GM18502 (cell line): ENCODE measurements at regions not wholly inside any gene's neighbourhood (a gene's known extent, or its start where the extent isn't known, plus 50 kb on each side); places are given as distances from the start of the nearest gene placed in this dataset.

ENCODE experiments used
- ATAC-seq: cut with Tn5 transposase; IDR thresholded peaks from one replicate; pipeline ENCODE4 v1.9.1; 2021; ENCODE audit warnings: mild to moderate bottlenecking; ENCODE audit not compliant: unreplicated experiment, poor library complexity

DNA sequence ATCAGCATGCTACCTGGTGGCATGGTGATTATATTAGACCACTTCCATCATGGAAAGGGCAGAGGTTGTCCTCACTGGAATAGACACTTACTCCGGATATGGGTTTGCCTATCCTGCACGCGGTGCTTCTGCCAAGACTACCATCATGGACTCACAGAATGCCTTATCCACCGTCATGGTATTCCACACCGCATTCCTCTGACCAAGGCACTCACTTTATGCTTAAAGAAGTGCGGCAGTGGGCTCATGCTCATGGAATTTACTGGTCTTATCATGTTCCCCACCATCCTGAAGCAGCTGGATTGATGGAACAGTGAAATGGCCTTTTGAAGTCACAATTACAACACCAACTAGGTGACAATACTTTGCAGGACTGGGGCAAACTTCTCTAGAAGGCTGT, 109.2 kb upstream of the DRD2 start:
- no peak for ATAC-seq

DNA sequence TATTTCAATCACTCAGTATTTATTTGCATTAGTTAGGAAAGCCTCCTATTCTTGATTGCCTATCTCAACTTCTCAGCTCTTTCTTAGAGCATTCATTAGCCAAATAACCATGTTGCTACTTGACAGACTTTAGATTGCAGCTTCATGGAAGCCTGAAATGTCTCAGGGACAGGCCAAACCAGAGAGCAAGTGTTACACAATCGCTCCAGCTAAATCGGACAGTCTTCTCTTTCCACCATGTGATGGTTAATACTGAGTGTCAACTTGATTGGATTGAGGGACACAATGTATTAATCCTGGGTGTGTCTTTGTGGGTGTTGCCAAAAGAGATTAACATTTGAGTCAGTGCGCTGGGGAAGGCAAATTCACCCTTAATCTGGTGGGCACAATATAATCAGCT, 106.5 kb upstream of the DRD2 start:
- no peak for ATAC-seq

DNA sequence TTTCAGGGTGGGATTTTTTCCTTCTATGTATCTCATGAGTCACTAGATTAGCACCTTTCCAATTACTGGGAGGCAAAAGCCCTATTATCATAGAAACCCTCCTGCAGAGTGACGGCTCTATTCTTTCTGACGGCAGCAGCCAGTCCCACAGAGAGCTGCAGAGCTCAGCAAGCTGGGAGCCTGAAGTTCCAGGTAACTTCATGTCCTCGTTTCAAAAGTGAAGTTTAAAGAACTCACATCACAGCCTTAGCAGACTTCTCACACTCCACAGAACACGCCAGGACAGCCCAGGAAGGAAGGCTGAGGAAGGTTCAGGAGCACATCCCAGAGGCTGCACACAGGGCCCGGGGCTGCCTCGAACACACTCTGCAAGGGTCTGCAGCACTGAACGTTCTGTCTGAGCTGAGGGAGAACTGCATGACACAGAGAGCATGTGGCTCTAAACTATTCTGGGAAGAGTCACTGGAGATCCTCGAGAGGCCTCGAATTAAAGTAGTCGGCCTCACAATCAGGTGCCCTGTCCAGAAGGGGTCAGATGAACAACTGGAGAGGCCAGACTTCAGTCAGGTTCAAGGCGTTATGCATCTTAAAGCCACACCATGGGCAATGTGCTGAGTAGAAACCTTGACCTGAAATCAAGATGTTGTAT, 104.2 kb upstream of the DRD2 start:
- no peak for ATAC-seq

DNA sequence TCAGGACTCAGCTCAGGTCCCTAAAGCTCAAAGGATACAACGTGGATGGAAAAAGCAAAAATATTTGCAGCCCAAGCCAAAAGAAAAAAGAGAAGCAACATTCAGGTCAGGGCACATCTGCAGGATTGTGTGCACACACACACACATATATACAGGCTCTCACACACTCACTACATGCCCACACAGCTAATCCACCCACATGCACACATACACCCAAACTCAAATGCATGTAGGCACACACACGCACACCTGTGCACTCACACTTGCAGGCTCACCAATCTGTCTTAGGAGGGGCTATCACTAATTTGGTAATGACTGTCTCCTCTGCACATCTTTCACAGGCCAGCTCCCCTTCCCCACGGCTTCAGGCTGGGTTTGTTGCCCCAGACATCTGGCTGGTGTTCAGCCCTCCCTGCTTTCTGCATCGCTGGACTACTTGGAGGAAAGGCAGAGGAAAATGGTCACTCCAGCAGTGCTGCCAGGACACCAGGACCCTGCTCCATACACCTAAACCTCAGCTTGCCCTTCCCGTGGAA, 103.6 kb upstream of the DRD2 start:
- no peak for ATAC-seq

DNA sequence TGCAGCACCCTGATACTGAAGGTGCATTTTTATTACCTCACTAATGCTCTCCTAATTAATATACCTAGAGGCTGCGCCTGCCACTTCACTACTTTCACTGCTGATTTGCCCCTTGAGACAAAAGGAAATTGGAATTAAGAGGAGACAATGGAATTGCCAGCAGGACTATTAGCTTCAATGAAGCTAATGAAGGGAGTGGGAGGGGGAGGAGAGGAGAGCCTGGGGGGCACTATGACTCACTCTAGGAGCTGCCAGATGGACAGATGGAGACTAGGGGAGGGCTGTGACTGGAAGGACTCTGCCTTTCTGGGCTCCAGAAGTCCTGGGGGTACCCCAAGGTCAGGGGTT, 102.8 kb upstream of the DRD2 start:
- ATAC-seq, result no peak

DNA sequence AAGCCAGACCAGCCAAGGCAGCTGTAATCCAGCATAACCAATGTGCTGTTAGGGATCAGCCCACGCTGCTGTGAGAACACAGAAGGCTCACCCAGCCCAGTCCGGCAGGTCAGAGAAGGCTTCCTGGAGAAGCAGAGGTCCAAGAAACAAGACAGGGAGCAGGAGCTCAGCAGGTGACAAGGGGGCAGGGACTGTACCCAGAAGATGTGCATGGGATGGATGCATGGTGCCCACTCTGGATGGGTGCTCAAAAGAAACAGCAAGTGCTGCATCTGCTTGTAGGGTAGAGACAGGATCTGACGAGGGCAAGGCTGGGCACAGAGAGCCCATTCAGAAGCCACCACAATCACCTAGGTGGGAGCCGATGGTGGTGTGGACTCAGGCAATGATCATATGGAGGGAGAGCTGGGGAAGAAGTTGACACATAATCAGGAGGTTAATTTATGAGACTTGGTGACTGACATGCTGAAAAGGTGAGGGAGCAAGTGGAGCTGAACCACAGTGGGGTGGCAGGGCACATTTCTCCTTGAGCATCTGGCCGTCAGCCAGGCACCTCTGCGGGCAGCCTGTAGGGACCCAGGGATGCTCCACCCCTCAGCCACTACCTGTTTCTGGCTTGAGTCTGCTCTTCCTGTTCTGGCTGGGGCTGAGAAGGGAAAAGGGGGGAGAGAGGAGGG, 102.3 kb upstream of the DRD2 start:
- no peak for ATAC-seq

DNA sequence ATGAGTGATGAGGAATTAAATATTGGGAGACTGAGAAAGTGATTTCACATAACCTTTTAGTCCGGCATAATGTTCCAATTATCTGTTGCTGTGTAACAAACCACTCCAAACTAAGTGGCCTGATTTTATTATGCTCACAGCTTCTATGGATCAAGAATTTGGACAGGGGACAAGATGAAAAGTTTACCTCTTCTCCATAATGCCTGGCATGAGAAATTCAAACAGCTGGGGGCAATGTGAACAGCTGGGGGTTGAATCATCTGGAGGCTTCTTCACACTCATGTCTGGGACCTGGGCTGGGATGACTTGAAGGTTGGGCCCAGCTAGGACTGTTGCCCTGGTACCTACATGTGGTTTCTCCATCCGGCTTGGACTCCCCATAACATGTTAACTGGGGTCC, 99.4 kb upstream of the DRD2 start:
- no peak for ATAC-seq

DNA sequence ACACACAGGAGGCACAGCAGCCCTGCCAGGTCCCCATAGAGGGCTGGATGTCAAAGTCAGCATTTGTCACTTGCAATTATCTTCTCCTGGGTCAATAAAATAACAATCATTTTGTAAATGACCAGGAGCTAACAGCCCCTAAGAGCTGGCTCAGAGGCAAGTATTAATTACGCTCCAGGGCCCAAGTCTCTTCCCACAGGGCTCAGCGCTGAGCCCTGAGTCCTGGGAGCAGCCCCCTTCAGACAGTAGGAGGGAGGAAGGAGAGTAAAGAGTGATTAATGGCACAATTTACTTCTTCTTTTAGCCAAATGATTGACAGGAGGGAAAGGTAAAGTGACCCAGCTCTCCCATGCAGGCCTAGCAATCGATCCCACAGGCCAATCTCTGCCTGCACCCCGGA, 99.0 kb upstream of the DRD2 start:
- no peak for ATAC-seq

DNA sequence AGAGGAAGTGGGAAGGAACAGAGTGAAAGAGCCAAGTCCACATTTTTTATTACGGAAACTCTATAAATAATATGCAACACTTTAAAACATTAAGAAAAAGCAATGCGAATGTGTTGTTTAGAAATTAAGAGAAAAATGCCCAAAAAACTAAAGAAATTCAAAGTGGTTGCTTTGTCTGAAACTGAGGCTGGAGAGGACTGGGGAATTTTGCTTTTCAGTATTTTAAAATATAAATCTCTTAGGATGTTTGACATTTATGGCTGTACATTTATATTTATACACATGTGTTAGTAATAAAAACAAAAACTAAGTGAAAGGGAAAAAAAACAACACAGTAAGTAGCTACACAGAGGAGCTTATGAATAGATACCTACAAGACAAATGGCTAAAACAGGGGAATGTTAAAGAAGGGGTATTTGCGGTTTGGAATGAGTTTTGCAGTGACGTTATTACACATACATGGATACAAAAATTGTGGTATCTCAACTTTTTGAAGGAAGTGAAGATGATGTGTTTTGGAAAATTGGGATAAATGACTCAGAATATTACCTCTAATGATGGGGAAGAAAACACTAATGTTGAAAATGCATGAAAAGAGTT, 97.0 kb upstream of the DRD2 start:
- ATAC-seq, result no peak

DNA sequence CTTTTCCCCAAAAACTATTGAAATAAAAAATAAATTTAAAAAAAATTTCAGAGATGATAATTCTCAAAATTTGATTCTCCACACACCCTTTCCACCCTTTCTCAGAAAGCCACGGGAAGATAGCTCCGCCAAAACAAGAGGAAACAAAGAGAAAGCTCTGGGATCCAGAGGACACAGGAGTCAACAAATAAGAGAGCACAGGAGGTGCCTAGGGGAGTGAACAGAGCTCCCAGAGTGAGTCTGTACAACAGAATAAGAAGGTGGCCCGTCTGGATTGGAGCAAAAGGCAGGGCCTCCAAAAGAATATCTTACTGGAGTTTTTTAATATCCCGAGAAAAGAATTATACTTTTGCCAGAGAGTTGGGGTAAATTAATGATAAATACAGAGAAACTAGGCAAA, 96.3 kb upstream of the DRD2 start:
- no peak for ATAC-seq

DNA sequence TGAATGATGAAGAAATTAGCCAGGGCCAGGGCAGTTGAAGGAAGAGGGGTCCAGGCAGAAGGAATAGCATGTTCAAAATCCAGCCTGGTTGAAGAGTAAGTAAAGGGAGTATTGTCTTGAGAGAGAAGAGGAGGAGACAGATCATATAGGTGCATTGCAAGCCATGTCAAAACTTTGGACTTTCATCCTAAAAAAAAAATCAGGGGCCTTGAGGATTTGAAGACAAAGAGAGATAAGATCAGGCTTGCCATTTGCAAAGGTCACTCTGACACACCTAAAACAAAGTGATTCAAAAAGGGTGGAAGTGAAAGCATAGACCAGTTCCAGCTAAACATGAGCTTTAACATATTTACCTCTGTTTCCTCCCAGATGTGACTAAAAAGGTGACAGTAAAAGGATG, 95.7 kb upstream of the DRD2 start:
- no peak for ATAC-seq

DNA sequence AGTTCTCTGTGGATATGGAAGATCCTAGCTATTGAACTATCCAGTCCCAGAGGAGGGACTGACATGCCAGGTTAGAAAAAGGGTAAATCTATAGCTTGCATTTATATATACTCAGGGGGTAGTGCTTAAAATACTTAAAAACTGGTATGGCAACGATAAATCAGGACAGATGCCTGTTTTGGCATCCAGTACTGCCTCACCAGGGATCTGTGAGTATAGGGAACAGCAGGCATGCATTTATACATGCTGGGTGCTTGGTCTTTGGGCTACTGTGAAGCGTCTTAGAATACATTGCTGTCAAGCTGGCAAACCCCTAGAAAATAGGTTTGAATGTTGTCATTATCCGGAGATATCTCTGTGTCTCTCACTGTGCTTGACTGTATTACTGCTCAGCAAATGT, 94.2 kb upstream of the DRD2 start:
- ATAC-seq, result no peak

DNA sequence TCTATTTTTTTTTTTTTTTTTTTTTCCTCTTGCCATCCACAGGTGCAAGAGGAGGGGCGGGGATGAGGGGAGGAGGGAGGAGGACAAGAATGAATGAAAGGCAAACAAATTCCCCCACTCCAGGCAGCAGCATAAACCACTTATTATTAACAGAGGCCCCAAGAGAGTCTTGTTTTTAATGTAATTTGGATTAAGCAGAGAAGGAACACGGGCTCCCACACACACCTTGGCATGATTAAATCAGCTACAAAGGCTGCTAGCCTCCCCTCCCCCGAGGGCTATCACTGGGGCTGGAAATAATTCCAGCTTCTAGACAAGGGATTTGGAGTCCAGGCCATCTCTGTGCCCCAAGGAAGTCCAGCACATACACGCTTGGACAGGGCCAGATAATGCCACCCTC, 93.4 kb upstream of the DRD2 start:
- ATAC-seq, result no peak

DNA sequence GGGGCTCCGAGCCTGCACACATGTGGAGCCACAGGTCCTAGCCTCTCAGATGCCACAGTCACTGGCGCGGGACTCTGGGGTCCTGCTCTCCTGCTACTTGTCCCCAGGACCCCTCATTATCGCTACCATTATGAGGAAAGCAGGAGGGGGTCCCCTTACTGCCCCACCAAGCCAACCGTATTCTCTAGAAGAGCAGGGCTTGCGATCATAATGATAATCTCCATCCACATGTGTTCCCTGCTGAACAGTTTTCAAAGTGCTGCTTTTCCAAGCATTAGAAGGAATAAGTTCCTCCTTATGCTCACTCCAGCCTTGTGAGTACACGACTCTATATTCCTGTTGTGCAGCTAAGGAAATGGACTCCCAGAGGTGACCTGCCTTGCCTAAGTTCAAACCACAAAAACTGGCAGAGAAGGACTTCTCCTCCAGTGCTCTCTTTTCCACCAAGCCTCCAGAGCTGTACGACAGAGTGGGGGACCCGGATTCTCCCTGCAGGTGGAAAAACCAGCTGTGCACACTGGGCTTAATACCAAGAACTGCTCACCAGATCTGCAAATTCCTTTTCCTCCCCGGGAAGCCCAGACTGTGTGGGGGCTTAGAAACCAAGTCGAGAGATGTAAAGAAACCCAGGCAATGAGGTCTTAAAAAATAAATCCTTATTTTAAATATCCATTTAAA, 92.8 kb upstream of the DRD2 start:
- ATAC-seq, result no peak

DNA sequence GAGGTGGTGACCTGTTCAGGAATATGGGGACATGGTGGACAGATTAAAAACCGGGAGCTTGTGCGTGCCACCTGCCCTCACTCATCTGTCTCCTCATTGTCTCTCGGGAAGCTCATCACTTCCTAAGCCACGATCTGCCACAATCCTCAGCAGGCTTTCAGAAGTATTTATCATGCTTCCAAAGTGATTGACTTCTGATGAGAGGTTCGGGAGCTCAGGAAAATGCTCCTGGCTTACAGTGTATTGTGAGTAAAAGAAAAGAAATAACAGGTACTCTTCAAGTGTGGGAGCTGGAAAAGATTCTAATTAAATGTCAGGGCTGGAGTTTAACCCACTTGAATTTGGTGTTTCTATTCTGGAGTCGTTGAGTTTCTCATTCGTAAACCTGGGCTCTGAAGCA, 91.9 kb upstream of the DRD2 start:
- ATAC-seq, result no peak

DNA sequence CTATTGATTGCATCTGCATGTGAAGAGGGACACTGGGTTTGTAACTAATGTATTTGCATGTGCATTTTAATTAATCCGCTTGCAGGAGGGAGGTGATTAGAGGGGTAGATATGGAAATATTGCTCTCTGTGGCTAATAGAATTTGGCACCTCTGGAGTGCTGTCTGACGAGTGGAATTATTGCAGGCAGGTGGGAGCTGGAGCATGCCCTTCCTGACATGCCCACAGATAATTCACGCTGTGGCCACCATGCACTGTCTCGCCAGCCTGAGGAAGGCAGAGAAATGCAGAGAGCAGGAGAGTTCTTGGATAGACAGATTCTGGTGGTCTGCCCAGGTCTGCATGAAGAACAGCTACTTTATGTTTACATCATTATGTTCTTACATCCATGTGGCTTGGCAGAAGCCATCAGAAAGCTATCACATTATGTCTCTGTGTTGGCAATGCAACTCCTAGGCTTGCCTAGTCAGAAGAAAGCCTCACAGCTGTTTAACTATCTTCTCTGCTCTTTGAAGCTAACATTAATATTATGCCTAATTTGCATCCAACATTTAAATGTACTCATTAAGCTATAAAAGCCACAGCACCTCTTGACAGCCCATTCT, 89.4 kb upstream of the DRD2 start:
- ATAC-seq, result no peak

DNA sequence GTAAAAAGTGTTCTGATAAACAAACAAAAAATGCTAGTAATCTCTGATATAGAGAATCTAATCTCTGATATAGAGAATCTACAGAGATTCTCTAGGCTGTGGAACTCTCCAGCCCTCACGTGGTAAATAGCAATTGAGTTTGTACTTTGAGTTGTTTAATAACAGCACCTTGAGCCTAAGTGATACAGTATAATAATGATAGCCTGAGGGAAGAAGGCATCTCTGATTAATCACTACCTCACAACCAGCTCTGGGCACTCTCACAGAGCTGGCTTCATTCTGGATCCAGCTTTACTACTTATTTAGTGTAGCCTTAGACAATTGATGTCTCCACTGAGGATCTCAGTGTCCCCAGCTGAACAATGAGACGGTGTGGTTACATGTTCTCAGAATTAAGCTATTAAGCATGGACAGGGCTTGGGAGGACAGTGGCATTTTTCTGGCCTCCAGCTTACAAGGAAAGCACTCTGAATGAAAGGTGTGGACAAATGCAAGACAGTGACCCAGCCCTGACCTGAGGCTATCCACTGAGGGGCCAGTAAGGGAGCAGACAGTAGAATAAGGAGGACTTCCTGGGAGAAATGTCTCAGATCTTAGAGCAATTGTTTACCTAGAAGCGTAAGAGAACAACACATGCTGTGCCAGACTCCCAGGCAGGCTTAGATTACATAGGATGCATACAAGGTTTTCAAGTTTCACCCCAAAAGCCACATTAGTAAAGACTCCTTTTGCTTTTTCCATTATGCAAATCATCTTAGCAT, 88.7 kb upstream of the DRD2 start:
- ATAC-seq, result no peak

DNA sequence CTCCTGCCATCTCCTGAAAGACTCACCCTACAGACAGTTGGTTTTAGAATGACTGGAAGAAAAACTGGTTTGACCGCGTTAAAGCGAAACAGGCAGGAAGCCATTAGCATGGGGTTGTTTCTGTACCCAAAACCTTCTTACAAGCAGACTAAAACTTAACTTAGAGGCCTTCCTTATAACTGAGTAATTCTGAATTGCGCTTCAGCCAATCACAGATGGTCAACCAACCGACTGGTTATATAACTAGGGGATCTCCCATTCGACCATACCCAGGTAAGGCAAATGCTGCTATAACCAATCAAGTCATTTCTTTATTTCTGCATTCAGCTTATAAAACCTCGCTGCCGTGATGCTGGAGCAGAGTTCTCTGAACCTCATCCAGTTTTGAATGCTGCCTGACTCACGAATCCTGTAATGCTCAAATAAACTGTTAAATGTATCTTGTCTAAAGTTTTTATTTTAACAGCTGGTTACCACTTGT, 87.8 kb upstream of the DRD2 start:
- ATAC-seq, result no peak

DNA sequence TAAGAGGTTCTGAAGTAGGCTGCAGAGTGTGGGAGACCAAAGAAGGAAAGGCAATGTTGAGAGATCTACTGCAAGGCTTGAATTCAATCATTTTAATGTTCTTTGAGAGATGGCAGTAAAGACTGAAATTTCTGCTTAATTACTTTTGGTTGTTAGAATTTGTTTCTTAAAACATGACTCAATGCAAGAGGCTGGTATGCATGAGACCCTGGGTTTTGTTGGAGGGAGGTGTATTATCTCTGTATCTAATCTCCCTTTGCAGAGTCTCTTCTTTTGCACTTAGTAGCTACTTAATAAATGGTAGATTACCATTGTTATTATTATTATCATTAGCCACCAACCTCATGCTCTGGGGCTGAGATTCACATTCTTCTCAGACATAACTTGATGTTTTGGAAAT, 87.4 kb upstream of the DRD2 start:
- ATAC-seq, result no peak

DNA sequence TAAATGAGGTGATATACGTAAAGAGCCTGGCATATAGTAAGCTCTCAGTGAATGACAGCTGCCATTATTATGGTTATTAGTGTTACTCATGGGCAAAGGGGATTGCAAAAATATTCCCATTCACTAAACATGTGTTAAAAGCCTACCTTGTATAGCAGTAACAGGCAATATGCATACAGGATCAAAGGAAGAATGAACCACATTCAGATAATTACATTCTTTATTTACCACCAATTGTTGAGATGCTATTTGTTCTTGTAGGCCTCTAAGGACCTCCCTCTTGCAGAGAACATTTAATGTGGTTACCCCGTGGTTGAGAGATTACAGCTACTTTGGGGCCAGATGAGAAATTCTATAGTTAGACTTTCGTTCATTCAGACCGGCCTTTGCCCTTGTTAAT, 82.7 kb upstream of the DRD2 start:
- no peak for ATAC-seq
